ENCODE measurements at regions not wholly inside any gene's neighbourhood (a gene's known extent, or its start where the extent isn't known, plus 50 kb on each side); places are given as distances from the start of the nearest gene placed in this dataset.

- TF ChIP-seq, protein P1, sequence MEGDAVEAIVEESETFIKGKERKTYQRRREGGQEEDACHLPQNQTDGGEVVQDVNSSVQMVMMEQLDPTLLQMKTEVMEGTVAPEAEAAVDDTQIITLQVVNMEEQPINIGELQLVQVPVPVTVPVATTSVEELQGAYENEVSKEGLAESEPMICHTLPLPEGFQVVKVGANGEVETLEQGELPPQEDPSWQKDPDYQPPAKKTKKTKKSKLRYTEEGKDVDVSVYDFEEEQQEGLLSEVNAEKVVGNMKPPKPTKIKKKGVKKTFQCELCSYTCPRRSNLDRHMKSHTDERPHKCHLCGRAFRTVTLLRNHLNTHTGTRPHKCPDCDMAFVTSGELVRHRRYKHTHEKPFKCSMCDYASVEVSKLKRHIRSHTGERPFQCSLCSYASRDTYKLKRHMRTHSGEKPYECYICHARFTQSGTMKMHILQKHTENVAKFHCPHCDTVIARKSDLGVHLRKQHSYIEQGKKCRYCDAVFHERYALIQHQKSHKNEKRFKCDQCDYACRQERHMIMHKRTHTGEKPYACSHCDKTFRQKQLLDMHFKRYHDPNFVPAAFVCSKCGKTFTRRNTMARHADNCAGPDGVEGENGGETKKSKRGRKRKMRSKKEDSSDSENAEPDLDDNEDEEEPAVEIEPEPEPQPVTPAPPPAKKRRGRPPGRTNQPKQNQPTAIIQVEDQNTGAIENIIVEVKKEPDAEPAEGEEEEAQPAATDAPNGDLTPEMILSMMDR (IDR thresholded peaks at IDR 0.05; ENCODE audit: poor library complexity, severe bottlenecking) = no peak
- no peak for TF ChIP-seq REST (IDR thresholded peaks at IDR 0.05; ENCODE audit: borderline replicate concordance)
- no peak for TF ChIP-seq POLR2AphosphoS5 (IDR thresholded peaks at IDR 0.05)
- TF ChIP-seq EP300 (conservative IDR thresholded peaks at IDR 0.05; ENCODE audit: poor library complexity, severe bottlenecking) = no peak
These were observed 174.9 kb upstream of the DMAC1 start for GRCh38 chr9:7974335-7974960.
